ENCODE measurements at regions not wholly inside any gene's neighbourhood (a gene's known extent, or its start where the extent isn't known, plus 50 kb on each side); places are given as distances from the start of the nearest gene placed in this dataset.
A peak's percentile ranks its signal among the peaks of the same experiment; 100 is the strongest.

- no peak overlapping the region for H3K4me3 ChIP-seq
- no peaks in the 10 kb centered on the region for H3K4me1 ChIP-seq (ENCODE audit: insufficient read depth)
- H3K27ac ChIP-seq = no peak overlapping the region
- DNase-seq (ENCODE audit: low spot score) = no peak
- no peaks in the 10 kb centered on the region for H4K20me1 ChIP-seq (ENCODE audit: insufficient read depth, poor library complexity, severe bottlenecking)
- no peaks in the 10 kb centered on the region for H3K36me3 ChIP-seq (replicated peaks; ENCODE audit: insufficient read depth, low read depth)
- peaks cover 13% of the 10 kb centered on the region for H3K27me3 ChIP-seq
- no peaks in the 10 kb centered on the region for H3K79me2 ChIP-seq
- H3K9me2 ChIP-seq (replicated peaks; ENCODE audit: insufficient read depth) = no peaks in the 10 kb centered on the region
- no peaks in the 10 kb centered on the region for H3K9me3 ChIP-seq (ENCODE audit: low read depth)
- TF ChIP-seq EZH2phosphoT487 (IDR thresholded peaks at IDR 0.05; ENCODE audit: low read depth, severe bottlenecking, unreplicated experiment) = no peak
- no peak for TF ChIP-seq EZH2 (IDR thresholded peaks at IDR 0.05; ENCODE audit: borderline replicate concordance)
- no peak overlapping the region for H2AFZ ChIP-seq
- WGBS (ENCODE audit: low lambda C conversion rate, missing lambda C conversion rate) = 68% methylated on average over 4 of the region's 4 CpGs
- H3K4me2 ChIP-seq = no peak overlapping the region
Observed at GRCh38 chr1:62962014-62962812, 178.3 kb downstream of the ATG4C start.

- Histone ChIP-seq H3K4me2 (peak overlapping the region; percentile 42), H3K79me2 (no peaks in the 10 kb centered on the region), H3K27me3 (peaks cover 13% of the 10 kb centered on the region), H3K36me3 (replicated peaks; ENCODE audit: insufficient read depth, low read depth) (no peaks in the 10 kb centered on the region), H3K27ac (no peak overlapping the region), H4K20me1 (ENCODE audit: insufficient read depth, poor library complexity, severe bottlenecking) (no peaks in the 10 kb centered on the region), H3K9me3 (ENCODE audit: low read depth) (no peaks in the 10 kb centered on the region), H3K4me3 (no peak overlapping the region), H3K9me2 (replicated peaks; ENCODE audit: insufficient read depth) (no peaks in the 10 kb centered on the region), H2AFZ (no peak overlapping the region), H3K4me1 (ENCODE audit: insufficient read depth) (no peaks in the 10 kb centered on the region)
- no peak for TF ChIP-seq EZH2phosphoT487 (IDR thresholded peaks at IDR 0.05; ENCODE audit: low read depth, severe bottlenecking, unreplicated experiment)
- no peak for TF ChIP-seq EZH2 (IDR thresholded peaks at IDR 0.05; ENCODE audit: borderline replicate concordance)
- TF ChIP-seq, protein P1, sequence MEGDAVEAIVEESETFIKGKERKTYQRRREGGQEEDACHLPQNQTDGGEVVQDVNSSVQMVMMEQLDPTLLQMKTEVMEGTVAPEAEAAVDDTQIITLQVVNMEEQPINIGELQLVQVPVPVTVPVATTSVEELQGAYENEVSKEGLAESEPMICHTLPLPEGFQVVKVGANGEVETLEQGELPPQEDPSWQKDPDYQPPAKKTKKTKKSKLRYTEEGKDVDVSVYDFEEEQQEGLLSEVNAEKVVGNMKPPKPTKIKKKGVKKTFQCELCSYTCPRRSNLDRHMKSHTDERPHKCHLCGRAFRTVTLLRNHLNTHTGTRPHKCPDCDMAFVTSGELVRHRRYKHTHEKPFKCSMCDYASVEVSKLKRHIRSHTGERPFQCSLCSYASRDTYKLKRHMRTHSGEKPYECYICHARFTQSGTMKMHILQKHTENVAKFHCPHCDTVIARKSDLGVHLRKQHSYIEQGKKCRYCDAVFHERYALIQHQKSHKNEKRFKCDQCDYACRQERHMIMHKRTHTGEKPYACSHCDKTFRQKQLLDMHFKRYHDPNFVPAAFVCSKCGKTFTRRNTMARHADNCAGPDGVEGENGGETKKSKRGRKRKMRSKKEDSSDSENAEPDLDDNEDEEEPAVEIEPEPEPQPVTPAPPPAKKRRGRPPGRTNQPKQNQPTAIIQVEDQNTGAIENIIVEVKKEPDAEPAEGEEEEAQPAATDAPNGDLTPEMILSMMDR (IDR thresholded peaks at IDR 0.05; ENCODE audit: poor library complexity) = peak; percentile 57
- 27% methylated on average over 10 of the region's 10 CpGs for WGBS (ENCODE audit: low lambda C conversion rate, missing lambda C conversion rate)
- DNase-seq (ENCODE audit: low spot score) = peak; percentile 62
Observed at GRCh38 chr1:62962901-62963776, 179.2 kb downstream of the ATG4C start.

- H4K20me1 ChIP-seq (ENCODE audit: insufficient read depth, poor library complexity, severe bottlenecking) = no peaks in the 10 kb centered on the region
- TF ChIP-seq, protein P1 (IDR thresholded peaks at IDR 0.05; ENCODE audit: poor library complexity) = no peak
- TF ChIP-seq EZH2phosphoT487 (IDR thresholded peaks at IDR 0.05; ENCODE audit: low read depth, severe bottlenecking, unreplicated experiment) = no peak
- no peak for TF ChIP-seq EZH2 (IDR thresholded peaks at IDR 0.05; ENCODE audit: borderline replicate concordance)
- H3K27ac ChIP-seq = no peak overlapping the region
- no peak overlapping the region for H2AFZ ChIP-seq
- DNase-seq (ENCODE audit: low spot score) = no peak
- peaks cover 13% of the 10 kb centered on the region for H3K27me3 ChIP-seq
- H3K4me2 ChIP-seq = no peak overlapping the region
- H3K79me2 ChIP-seq = no peaks in the 10 kb centered on the region
- H3K36me3 ChIP-seq (replicated peaks; ENCODE audit: insufficient read depth, low read depth) = no peaks in the 10 kb centered on the region
- 77% methylated on average over 3 of the region's 3 CpGs for WGBS (ENCODE audit: low lambda C conversion rate, missing lambda C conversion rate)
- no peaks in the 10 kb centered on the region for H3K9me3 ChIP-seq (ENCODE audit: low read depth)
- H3K4me3 ChIP-seq = no peak overlapping the region
- H3K9me2 ChIP-seq (replicated peaks; ENCODE audit: insufficient read depth) = no peaks in the 10 kb centered on the region
- H3K4me1 ChIP-seq (ENCODE audit: insufficient read depth) = no peaks in the 10 kb centered on the region
Observed at GRCh38 chr1:62964141-62964540, 180.2 kb downstream of the ATG4C start.

GRCh38 chr1:62967031-62967430 lies 183.1 kb downstream of the ATG4C start:
- TF ChIP-seq EZH2 (IDR thresholded peaks at IDR 0.05; ENCODE audit: borderline replicate concordance) = no peak
- TF ChIP-seq EZH2phosphoT487 (IDR thresholded peaks at IDR 0.05; ENCODE audit: low read depth, severe bottlenecking, unreplicated experiment) = no peak
- TF ChIP-seq, protein P1 (IDR thresholded peaks at IDR 0.05; ENCODE audit: poor library complexity) = no peak
- Histone ChIP-seq H3K9me3 (ENCODE audit: low read depth) (no peaks in the 10 kb centered on the region), H3K27ac (no peak overlapping the region), H3K79me2 (no peaks in the 10 kb centered on the region), H3K4me1 (ENCODE audit: insufficient read depth) (no peaks in the 10 kb centered on the region), H3K36me3 (replicated peaks; ENCODE audit: insufficient read depth, low read depth) (no peaks in the 10 kb centered on the region), H4K20me1 (ENCODE audit: insufficient read depth, poor library complexity, severe bottlenecking) (no peaks in the 10 kb centered on the region), H3K27me3 (peaks cover under 1% of the 10 kb centered on the region), H3K4me3 (no peak overlapping the region), H3K4me2 (no peak overlapping the region), H3K9me2 (replicated peaks; ENCODE audit: insufficient read depth) (no peaks in the 10 kb centered on the region), H2AFZ (no peak overlapping the region)
- DNase-seq (ENCODE audit: low spot score) = no peak
- 93% methylated on average over 10 of the region's 10 CpGs for WGBS (ENCODE audit: low lambda C conversion rate, missing lambda C conversion rate)
